ENCODE measurements at regions not wholly inside any gene's neighbourhood (a gene's known extent, or its start where the extent isn't known, plus 50 kb on each side); places are given as distances from the start of the nearest gene placed in this dataset.

GRCh38 chr5:20463206-20463605 lies 475.2 kb upstream of the CDH18 start:
- no peak for DNase-seq

- no peak for DNase-seq
These were observed 458.1 kb upstream of the CDH18 start for GRCh38 chr5:20446121-20446520.

GRCh38 chr5:20445326-20445860 lies 457.4 kb upstream of the CDH18 start:
- DNase-seq = no peak

GRCh38 chr5:20434786-20435185 lies 446.8 kb upstream of the CDH18 start:
- DNase-seq = peak; percentile 10 to 50 (median 17)

- DNase-seq = no peak
These were observed 433.1 kb upstream of the CDH18 start for GRCh38 chr5:20420991-20421595.
